ENCODE measurements at regions not wholly inside any gene's neighbourhood (a gene's known extent, or its start where the extent isn't known, plus 50 kb on each side); places are given as distances from the start of the nearest gene placed in this dataset.

- TF ChIP-seq TCF12 (IDR thresholded peaks at IDR 0.05; ENCODE audit: low read depth) (no peak), YY1 (IDR thresholded peaks at IDR 0.05; ENCODE audit: low read depth) (no peak), TAF1 (IDR thresholded peaks at IDR 0.05; ENCODE audit: low read depth) (no peak), EP300 (IDR thresholded peaks at IDR 0.05; ENCODE audit: borderline replicate concordance) (no peak), EGR1 (IDR thresholded peaks at IDR 0.05) (no peak), ZBTB7A (IDR thresholded peaks at IDR 0.05; ENCODE audit: low read depth) (no peak), REST (IDR thresholded peaks at IDR 0.05; ENCODE audit: low read depth) (no peak), CREB1 (IDR thresholded peaks at IDR 0.05; ENCODE audit: low read depth) (no peak), MAX (IDR thresholded peaks at IDR 0.05) (no peak)
- TF ChIP-seq, protein P1, sequence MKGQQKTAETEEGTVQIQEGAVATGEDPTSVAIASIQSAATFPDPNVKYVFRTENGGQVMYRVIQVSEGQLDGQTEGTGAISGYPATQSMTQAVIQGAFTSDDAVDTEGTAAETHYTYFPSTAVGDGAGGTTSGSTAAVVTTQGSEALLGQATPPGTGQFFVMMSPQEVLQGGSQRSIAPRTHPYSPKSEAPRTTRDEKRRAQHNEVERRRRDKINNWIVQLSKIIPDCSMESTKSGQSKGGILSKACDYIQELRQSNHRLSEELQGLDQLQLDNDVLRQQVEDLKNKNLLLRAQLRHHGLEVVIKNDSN (IDR thresholded peaks at IDR 0.05) = no peak
Measured at GRCh38 chr16:54597222-54597621, 310.6 kb upstream of the IRX3 start.
